SK-N-MC (cell line): ENCODE measurements at regions not wholly inside any gene's neighbourhood (a gene's known extent, or its start where the extent isn't known, plus 50 kb on each side); places are given as distances from the start of the nearest gene placed in this dataset.

Experiments used
- EZH2 ChIP-seq: fragments of 200-600 bp; sonication (generic); IDR thresholded peaks from one replicate; pipeline ENCODE4 v1.6.1; 2017; ENCODE audit warnings: antibody characterized with exemption
- FOXP2 ChIP-seq: optimal IDR thresholded peaks from 2 replicates; pipeline ENCODE3; 2011; ENCODE audit warnings: mild to moderate bottlenecking, moderate library complexity; ENCODE audit not compliant: insufficient read depth; ENCODE audit errors: extremely low read length, control extremely low read depth
- POLR2AphosphoS5 ChIP-seq: IDR thresholded peaks from 2 replicates; pipeline ENCODE4 v1.6.1; 2012; ENCODE audit warnings: mild to moderate bottlenecking, low read depth, low read length, borderline replicate concordance

DNA sequence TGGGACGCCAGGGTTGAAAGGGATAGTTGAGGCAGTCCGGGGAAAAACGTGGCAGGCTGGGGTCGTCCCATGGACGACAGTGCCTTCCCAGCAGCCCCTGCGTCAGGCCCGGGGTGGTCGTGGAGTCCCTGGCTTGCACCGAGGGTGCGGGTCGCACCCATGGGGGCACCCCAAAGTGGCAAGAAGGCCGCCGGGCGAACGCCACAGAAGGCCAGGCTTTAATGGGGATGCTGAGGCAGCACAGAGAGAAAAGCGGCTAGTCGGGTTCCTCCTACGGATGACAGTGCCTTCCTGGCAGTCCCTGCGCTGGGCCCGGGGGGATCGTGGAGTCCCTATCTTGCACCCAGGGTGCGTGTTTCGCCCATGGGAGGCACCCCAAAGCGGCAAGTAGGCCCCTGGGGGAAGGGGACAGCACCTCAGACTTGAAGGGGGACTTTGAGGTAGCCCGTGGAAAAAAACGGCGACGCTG is 158.6 kb upstream of the ALG10B start:
- no peak for TF ChIP-seq EZH2
- TF ChIP-seq POLR2AphosphoS5: no peak
- no peak for TF ChIP-seq FOXP2
